HEK293 (cell line): ENCODE measurements at regions not wholly inside any gene's neighbourhood (a gene's known extent, or its start where the extent isn't known, plus 50 kb on each side); places are given as distances from the start of the nearest gene placed in this dataset.
A peak's percentile ranks its signal among the peaks of the same experiment; 100 is the strongest.

ENCODE experiments used
- CTCF ChIA-PET: fragments of 350-600 bp; formaldehyde crosslinking; extraction: SDS; loops from one replicate; lab custom pipeline; 2021; ENCODE audit warnings: antibody characterized with exemption; lab: Yijun Ruan, JAX
- POLR2A ChIA-PET: fragments of 300-600 bp; formaldehyde crosslinking; extraction: SDS; loops from one replicate; lab custom pipeline; 2020; ENCODE audit warnings: antibody characterized with exemption, inconsistent platforms; lab: Yijun Ruan, JAX
- H3K27ac ChIP-seq: fragments of 200-500 bp; sonication (Bioruptor generic); 2 replicates; pipeline ENCODE4 v1.5.1; 2014; ENCODE audit warnings: low read depth, low read length, control low read depth, inconsistent platforms; ENCODE audit errors: extremely low read depth
- H3K36me3 ChIP-seq, 2 experiments: fragments of 200-500 bp in 1 of 2; sonication (Bioruptor generic) in 1 of 2; 1 replicate in 1 of 2; 2 replicates in 1 of 2; pipeline ENCODE4 v1.5.1; 2014 to 2017; ENCODE audit warnings: inconsistent platforms in 2 of 2, low read length in 2 of 2; ENCODE audit not compliant: control insufficient read depth in 2 of 2, insufficient read depth in 1 of 2
- H3K4me1 ChIP-seq: fragments of 200-500 bp; sonication (Bioruptor generic); 2 replicates; pipeline ENCODE4 v1.5.1; 2014; ENCODE audit warnings: mild to moderate bottlenecking, low read length, inconsistent platforms; ENCODE audit not compliant: control insufficient read depth, insufficient read depth
- H3K4me3 ChIP-seq: 2 replicates; pipeline ENCODE4 v1.5.1; 2011; ENCODE audit warnings: low read depth, mild to moderate bottlenecking, control low read depth, low read length, moderate library complexity
- H3K9me3 ChIP-seq: fragments of 200-500 bp; sonication (Bioruptor generic); 2 replicates; pipeline ENCODE4 v1.5.1; 2014; ENCODE audit warnings: low read depth, low read length, inconsistent platforms; ENCODE audit not compliant: control insufficient read depth, insufficient read depth
- ATF2 ChIP-seq: fragments of 450-650 bp; formaldehyde crosslinking; IDR thresholded peaks from 2 replicates; pipeline ENCODE4 v1.5.1; 2016; ENCODE audit warnings: missing biosample characterization, missing genetic modification characterization, low read depth
- CTCF ChIP-seq: fragments of 450-650 bp; formaldehyde crosslinking; IDR thresholded peaks from 2 replicates; pipeline ENCODE4 v1.5.1; 2016; ENCODE audit warnings: missing biosample characterization, missing genetic modification characterization
- HIC1 ChIP-seq: fragments of 450-650 bp; formaldehyde crosslinking; IDR thresholded peaks from 2 replicates; pipeline ENCODE4 v1.5.1; 2016; ENCODE audit warnings: missing biosample characterization, missing genetic modification characterization
- KLF9 ChIP-seq: fragments of 450-650 bp; formaldehyde crosslinking; IDR thresholded peaks from 2 replicates; pipeline ENCODE4 v1.5.1; 2016; ENCODE audit warnings: missing biosample characterization, missing genetic modification characterization, low read depth
- OSR2 ChIP-seq: fragments of 450-650 bp; formaldehyde crosslinking; IDR thresholded peaks from 2 replicates; pipeline ENCODE4 v1.5.1; 2016; ENCODE audit warnings: missing biosample characterization, missing genetic modification characterization
- SALL2 ChIP-seq: fragments of 450-650 bp; formaldehyde crosslinking; IDR thresholded peaks from 2 replicates; pipeline ENCODE4 v1.5.0; 2017; ENCODE audit warnings: missing biosample characterization, mild to moderate bottlenecking, missing genetic modification characterization, borderline replicate concordance
- SP7 ChIP-seq: fragments of 450-650 bp; formaldehyde crosslinking; IDR thresholded peaks from 2 replicates; pipeline ENCODE4 v1.5.1; 2016; ENCODE audit warnings: missing biosample characterization, missing genetic modification characterization
- ZNF221 ChIP-seq: fragments of 450-650 bp; formaldehyde crosslinking; IDR thresholded peaks from 2 replicates; pipeline ENCODE4 v1.5.1; 2017; ENCODE audit warnings: missing biosample characterization, missing genetic modification characterization, borderline replicate concordance
- ZNF26 ChIP-seq: fragments of 450-650 bp; formaldehyde crosslinking; IDR thresholded peaks from 2 replicates; pipeline ENCODE4 v1.5.1; 2016; ENCODE audit warnings: missing biosample characterization, missing genetic modification characterization
- ZNF274 ChIP-seq, 2 experiments: fragments of 200-500 bp in 1 of 2; fragments of 450-650 bp in 1 of 2; sonication (Bioruptor generic) in 1 of 2; formaldehyde crosslinking in 1 of 2; IDR thresholded peaks; 2 replicates each; pipeline versions ENCODE4 v1.5.1 to v1.6.1; 2014 to 2016; ENCODE audit warnings: borderline replicate concordance in 1 of 2, inconsistent platforms in 1 of 2, low read length in 1 of 2, missing biosample characterization in 1 of 2, missing genetic modification characterization in 1 of 2
- ZNF621 ChIP-seq: fragments of 450-650 bp; formaldehyde crosslinking; IDR thresholded peaks from 2 replicates; pipeline ENCODE4 v1.5.1; 2017; ENCODE audit warnings: missing biosample characterization, missing genetic modification characterization
- ZNF660 ChIP-seq: fragments of 450-650 bp; IDR thresholded peaks from 2 replicates; pipeline ENCODE4 v1.5.1; 2018; ENCODE audit warnings: missing biosample characterization, mild to moderate bottlenecking, missing genetic modification characterization
- ZNF701 ChIP-seq: fragments of 450-650 bp; formaldehyde crosslinking; IDR thresholded peaks from 2 replicates; pipeline ENCODE4 v1.5.1; 2016; ENCODE audit warnings: missing biosample characterization, missing genetic modification characterization
- ZNF768 ChIP-seq: fragments of 450-650 bp; formaldehyde crosslinking; IDR thresholded peaks from 2 replicates; pipeline ENCODE4 v1.5.1; 2018; ENCODE audit warnings: missing biosample characterization, mild to moderate bottlenecking, missing genetic modification characterization
- ZNF792 ChIP-seq: fragments of 450-650 bp; formaldehyde crosslinking; IDR thresholded peaks from 2 replicates; pipeline ENCODE4 v1.5.1; 2016; ENCODE audit warnings: missing biosample characterization, missing genetic modification characterization
- ZSCAN4 ChIP-seq: fragments of 450-650 bp; formaldehyde crosslinking; IDR thresholded peaks from 2 replicates; pipeline ENCODE4 v1.5.1; 2017; ENCODE audit warnings: missing biosample characterization, missing genetic modification characterization

GRCh38 chr15:67004142-67004541 is 61.3 kb upstream of the SMAD3 start:
- no peaks in the 10 kb centered on the region for H3K9me3 ChIP-seq
- no peak overlapping the region for H3K27ac ChIP-seq
- TF ChIP-seq SP7 (tag by site-specific recombination), result no peak
- TF ChIP-seq ZNF621 (tag by site-specific recombination), result no peak
- no peak for TF ChIP-seq ZNF26
- no peak for TF ChIP-seq ZSCAN4 (tag by site-specific recombination)
- no peak for TF ChIP-seq HIC1 (tag by site-specific recombination)
- TF ChIP-seq OSR2 (tag by site-specific recombination), result no peak
- no peak for TF ChIP-seq ATF2 (tag by site-specific recombination)
- no peak for TF ChIP-seq ZNF792 (tag by site-specific recombination)
- TF ChIP-seq CTCF, result no peak
- TF ChIP-seq SALL2, result no peak
- no peak for TF ChIP-seq ZNF221 (tag by site-specific recombination)
- TF ChIP-seq KLF9 (tag by site-specific recombination), result no peak
- no peak for TF ChIP-seq ZNF660 (tag by site-specific recombination)
- no peak for TF ChIP-seq ZNF701 (tag by site-specific recombination)
- ChIA-PET CTCF (interaction anchor here (0.6 to 1.0 kb wide), 2 partner anchors 56 to 232 kb away, joined by 3 to 4 read pairs; no protein-coding TSS in a partner anchor), POLR2A (no interaction called here)
- H3K4me3 ChIP-seq, result no peak overlapping the region
- H3K36me3 ChIP-seq, result no peaks in the 10 kb centered on the region
- no peaks in the 10 kb centered on the region for H3K4me1 ChIP-seq

- ChIA-PET POLR2A (no interaction called here), CTCF (no interaction called here)
- no peak overlapping the region for H3K27ac ChIP-seq
Observed at GRCh38 chr15:67005294-67005996, 60.0 kb upstream of the SMAD3 start.

More at GRCh38 chr15:67005294-67005996, 60.0 kb upstream of the SMAD3 start:
- H3K4me1 ChIP-seq, result no peaks in the 10 kb centered on the region
- no peak for TF ChIP-seq ZNF274 (IDR thresholded peaks at IDR 0.05; ENCODE audit: low read length)
- no peak for TF ChIP-seq ZNF274 (tag by site-specific recombination; IDR thresholded peaks at IDR 0.05; ENCODE audit: borderline replicate concordance)
- TF ChIP-seq ZNF768, result peak; percentile 42; the same call in 1 of the 2 replicates
- no peaks in the 10 kb centered on the region for H3K36me3 ChIP-seq
- no peak overlapping the region for H3K4me3 ChIP-seq
- H3K9me3 ChIP-seq, result no peaks in the 10 kb centered on the region
